ENCODE measurements at regions not wholly inside any gene's neighbourhood (a gene's known extent, or its start where the extent isn't known, plus 50 kb on each side); places are given as distances from the start of the nearest gene placed in this dataset.

DNA sequence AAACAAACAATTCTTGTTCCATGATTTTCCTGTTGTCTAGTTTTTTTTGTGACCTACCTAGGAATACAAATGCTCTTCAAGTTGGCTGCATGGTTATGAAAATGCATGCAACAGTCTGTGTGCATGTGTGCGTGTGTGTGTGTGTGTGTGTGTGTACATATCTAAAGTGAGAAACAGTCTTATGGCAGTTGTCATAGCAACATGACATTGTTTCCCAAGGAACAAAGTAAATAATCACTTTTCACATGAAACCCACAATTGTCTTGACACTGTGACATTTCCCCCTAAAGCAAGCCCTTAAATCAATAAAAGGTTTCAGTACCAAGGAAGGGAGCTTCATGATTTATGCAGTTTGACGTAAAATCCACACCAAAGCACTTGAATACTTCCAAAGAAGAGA, 758.4 kb downstream of the CDH8 start:
- H3K4me3 ChIP-seq, result no peak overlapping the region
- H3K9me3 ChIP-seq (ENCODE audit: low read depth), result no peaks in the 10 kb centered on the region
- DNase-seq (ENCODE audit: low read depth in 1 of 2, low spot score in 1 of 2), result no peak
- H3K27me3 ChIP-seq, result no peaks in the 10 kb centered on the region
- no peaks in the 10 kb centered on the region for H3K36me3 ChIP-seq
- H3K27ac ChIP-seq, result no peak overlapping the region
- no peaks in the 10 kb centered on the region for H3K4me1 ChIP-seq (ENCODE audit: low read depth)
- TF ChIP-seq, protein P1, sequence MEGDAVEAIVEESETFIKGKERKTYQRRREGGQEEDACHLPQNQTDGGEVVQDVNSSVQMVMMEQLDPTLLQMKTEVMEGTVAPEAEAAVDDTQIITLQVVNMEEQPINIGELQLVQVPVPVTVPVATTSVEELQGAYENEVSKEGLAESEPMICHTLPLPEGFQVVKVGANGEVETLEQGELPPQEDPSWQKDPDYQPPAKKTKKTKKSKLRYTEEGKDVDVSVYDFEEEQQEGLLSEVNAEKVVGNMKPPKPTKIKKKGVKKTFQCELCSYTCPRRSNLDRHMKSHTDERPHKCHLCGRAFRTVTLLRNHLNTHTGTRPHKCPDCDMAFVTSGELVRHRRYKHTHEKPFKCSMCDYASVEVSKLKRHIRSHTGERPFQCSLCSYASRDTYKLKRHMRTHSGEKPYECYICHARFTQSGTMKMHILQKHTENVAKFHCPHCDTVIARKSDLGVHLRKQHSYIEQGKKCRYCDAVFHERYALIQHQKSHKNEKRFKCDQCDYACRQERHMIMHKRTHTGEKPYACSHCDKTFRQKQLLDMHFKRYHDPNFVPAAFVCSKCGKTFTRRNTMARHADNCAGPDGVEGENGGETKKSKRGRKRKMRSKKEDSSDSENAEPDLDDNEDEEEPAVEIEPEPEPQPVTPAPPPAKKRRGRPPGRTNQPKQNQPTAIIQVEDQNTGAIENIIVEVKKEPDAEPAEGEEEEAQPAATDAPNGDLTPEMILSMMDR (IDR thresholded peaks at IDR 0.05; ENCODE audit: low read depth, low read length), result no peak

DNA sequence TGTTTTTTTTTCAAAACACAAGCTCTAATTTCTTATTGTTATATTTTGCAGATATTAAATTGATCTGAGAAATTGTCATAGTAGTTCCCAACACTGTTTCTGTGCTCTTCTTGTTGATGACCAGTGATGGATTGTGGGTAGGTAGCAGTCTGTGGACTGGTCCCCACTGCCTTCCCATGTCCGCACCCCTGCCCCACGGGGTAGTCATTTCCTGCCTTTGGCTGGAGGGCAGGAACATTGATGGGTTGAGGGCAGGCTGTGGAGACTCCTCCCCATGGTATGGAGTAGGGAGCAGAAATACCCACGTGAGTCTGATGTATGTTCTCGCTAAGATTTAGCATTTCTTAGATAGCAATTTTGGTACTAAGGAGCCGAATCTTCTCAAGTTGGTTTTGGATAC, 762.0 kb downstream of the CDH8 start:
- no peak overlapping the region for H3K4me3 ChIP-seq
- DNase-seq (ENCODE audit: low read depth in 1 of 2, low spot score in 1 of 2), result no peak
- no peak overlapping the region for H3K27ac ChIP-seq
- H3K36me3 ChIP-seq, result no peaks in the 10 kb centered on the region
- no peaks in the 10 kb centered on the region for H3K9me3 ChIP-seq (ENCODE audit: low read depth)
- no peaks in the 10 kb centered on the region for H3K4me1 ChIP-seq (ENCODE audit: low read depth)
- TF ChIP-seq, protein P1 (IDR thresholded peaks at IDR 0.05; ENCODE audit: low read depth, low read length), result no peak
- H3K27me3 ChIP-seq, result no peaks in the 10 kb centered on the region

DNA sequence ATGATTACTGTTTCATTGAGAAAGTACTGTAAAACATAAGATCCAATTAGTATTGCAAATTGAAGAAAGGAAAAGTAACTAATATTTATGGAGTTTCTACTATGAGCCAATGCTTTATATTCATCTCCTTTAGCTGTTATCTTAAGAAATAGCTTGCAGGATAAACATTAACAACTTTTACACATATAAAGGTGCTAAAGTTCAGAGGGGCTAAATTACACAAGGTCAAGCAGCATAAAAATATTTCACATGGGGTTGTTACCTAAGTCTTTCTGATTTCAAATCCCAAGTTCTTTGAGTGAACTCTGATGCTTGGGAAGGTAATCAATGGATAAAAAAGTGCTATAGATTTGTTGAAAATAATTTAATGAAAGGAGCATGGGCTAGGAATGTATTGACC, 765.5 kb downstream of the CDH8 start:
- DNase-seq (ENCODE audit: low read depth in 1 of 2, low spot score in 1 of 2), result no peak
- H3K36me3 ChIP-seq, result no peaks in the 10 kb centered on the region
- H3K9me3 ChIP-seq (ENCODE audit: low read depth), result no peaks in the 10 kb centered on the region
- H3K4me3 ChIP-seq, result no peak overlapping the region
- TF ChIP-seq, protein P1 (IDR thresholded peaks at IDR 0.05; ENCODE audit: low read depth, low read length), result no peak
- no peak overlapping the region for H3K27ac ChIP-seq
- no peaks in the 10 kb centered on the region for H3K27me3 ChIP-seq
- no peaks in the 10 kb centered on the region for H3K4me1 ChIP-seq (ENCODE audit: low read depth)

DNA sequence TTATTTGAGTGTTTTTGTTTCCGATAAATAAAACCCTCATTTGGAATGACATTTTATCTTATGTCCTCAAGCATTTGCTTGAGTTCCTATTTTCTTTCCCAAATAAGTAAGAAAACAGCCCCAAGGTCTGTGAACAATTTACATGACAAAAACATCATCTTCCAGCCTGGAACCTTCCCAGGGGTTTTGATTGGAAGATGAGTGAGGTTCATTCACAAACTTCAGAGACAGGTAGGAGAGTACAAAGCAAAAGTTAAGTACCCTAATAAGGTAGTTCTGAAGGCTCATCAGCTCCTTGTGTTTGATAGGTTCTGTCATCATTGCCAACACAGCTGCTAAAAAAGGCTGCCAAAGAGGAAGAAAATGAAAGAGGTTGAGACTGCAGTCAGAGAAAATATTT, 772.8 kb downstream of the CDH8 start:
- Histone ChIP-seq H3K36me3 (no peaks in the 10 kb centered on the region), H3K27ac (no peak overlapping the region), H3K27me3 (no peaks in the 10 kb centered on the region), H3K4me3 (no peak overlapping the region), H3K4me1 (ENCODE audit: low read depth) (no peaks in the 10 kb centered on the region), H3K9me3 (ENCODE audit: low read depth) (no peaks in the 10 kb centered on the region)
- no peak for DNase-seq (ENCODE audit: low read depth in 1 of 2, low spot score in 1 of 2)
- TF ChIP-seq, protein P1 (IDR thresholded peaks at IDR 0.05; ENCODE audit: low read depth, low read length), result no peak

DNA sequence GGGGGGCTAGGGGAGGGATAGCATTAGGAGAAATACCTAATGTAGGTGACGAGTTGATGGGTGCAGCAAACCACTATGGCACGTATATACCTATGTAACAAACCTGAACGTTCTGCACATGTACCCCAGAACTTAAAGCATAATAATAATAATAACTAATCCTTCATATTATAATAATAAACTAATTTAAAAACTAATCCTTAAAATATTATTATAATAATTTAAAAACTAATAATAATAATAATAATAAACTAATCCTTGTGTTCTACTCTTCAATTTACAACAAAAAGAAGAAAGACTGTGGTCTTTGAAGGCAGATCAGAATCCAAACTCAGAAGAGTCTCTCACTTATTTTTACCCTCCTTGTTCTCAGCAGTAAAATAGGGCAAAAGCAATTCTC, 774.9 kb downstream of the CDH8 start:
- TF ChIP-seq, protein P1 (IDR thresholded peaks at IDR 0.05; ENCODE audit: low read depth, low read length), result no peak
- Histone ChIP-seq H3K9me3 (ENCODE audit: low read depth) (no peaks in the 10 kb centered on the region), H3K4me1 (ENCODE audit: low read depth) (no peaks in the 10 kb centered on the region), H3K4me3 (no peak overlapping the region), H3K36me3 (no peaks in the 10 kb centered on the region), H3K27me3 (no peaks in the 10 kb centered on the region), H3K27ac (no peak overlapping the region)
- no peak for DNase-seq (ENCODE audit: low read depth in 1 of 2, low spot score in 1 of 2)

DNA sequence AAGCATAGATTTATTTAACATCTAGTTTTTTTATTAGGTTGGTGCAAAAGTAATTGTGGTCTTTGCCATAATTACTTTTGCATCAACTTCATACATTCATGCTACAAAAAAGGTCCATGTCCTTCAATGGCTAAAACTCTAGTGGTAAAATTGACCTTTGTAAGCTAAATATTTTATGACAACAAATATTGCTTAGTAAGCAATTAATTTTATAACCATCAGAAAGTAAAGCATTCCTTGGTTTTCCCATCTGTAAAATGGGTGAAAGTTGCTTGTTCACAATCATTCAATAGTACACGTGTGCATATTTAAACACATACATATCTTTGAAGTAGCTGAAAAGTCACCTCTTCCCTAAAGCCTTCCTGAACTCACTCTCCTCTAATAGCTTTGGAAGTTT, 789.6 kb downstream of the CDH8 start:
- no peaks in the 10 kb centered on the region for H3K4me1 ChIP-seq (ENCODE audit: low read depth)
- no peak overlapping the region for H3K4me3 ChIP-seq
- no peak overlapping the region for H3K27ac ChIP-seq
- no peaks in the 10 kb centered on the region for H3K36me3 ChIP-seq
- TF ChIP-seq, protein P1 (IDR thresholded peaks at IDR 0.05; ENCODE audit: low read depth, low read length), result no peak
- no peaks in the 10 kb centered on the region for H3K9me3 ChIP-seq (ENCODE audit: low read depth)
- H3K27me3 ChIP-seq, result no peaks in the 10 kb centered on the region
- DNase-seq (ENCODE audit: low read depth in 1 of 2, low spot score in 1 of 2), result no peak

Measured in cardiac muscle cell (in vitro differentiated cells and primary cell).